ENCODE measurements at regions not wholly inside any gene's neighbourhood (a gene's known extent, or its start where the extent isn't known, plus 50 kb on each side); places are given as distances from the start of the nearest gene placed in this dataset.

DNA sequence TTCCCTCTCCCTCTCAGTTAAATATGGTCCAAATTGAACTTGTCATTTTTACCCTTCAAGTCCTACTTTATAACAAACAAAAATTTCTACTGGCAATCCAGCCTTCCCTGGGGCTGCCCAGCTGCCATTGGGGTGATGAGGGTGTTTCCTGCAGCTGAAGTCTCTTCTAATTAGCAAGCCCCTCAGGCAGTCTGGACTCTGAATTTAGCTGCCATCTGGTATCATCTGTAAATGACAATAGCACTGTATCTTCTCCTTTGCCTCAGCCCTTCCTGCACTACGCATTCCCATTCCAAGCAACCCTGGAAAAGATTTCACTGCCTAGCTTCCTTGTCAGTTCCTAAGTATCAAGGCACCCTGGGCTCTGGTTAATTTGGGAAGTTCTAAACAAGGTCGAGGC, 331.1 kb upstream of the KLF12 start:
- H3K9me3 ChIP-seq = no peaks in the 10 kb centered on the region
- no peak overlapping the region for H3K27ac ChIP-seq
- TF ChIP-seq, protein P1, sequence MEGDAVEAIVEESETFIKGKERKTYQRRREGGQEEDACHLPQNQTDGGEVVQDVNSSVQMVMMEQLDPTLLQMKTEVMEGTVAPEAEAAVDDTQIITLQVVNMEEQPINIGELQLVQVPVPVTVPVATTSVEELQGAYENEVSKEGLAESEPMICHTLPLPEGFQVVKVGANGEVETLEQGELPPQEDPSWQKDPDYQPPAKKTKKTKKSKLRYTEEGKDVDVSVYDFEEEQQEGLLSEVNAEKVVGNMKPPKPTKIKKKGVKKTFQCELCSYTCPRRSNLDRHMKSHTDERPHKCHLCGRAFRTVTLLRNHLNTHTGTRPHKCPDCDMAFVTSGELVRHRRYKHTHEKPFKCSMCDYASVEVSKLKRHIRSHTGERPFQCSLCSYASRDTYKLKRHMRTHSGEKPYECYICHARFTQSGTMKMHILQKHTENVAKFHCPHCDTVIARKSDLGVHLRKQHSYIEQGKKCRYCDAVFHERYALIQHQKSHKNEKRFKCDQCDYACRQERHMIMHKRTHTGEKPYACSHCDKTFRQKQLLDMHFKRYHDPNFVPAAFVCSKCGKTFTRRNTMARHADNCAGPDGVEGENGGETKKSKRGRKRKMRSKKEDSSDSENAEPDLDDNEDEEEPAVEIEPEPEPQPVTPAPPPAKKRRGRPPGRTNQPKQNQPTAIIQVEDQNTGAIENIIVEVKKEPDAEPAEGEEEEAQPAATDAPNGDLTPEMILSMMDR (IDR thresholded peaks at IDR 0.05) = no peak
- no peaks in the 10 kb centered on the region for H3K27me3 ChIP-seq
- no peaks in the 10 kb centered on the region for H3K4me1 ChIP-seq (ENCODE audit: control insufficient read depth in 1 of 2, insufficient read depth in 1 of 2, low read depth in 1 of 2, low read length in 1 of 2)
- no peaks in the 10 kb centered on the region for H3K36me3 ChIP-seq
- no peak overlapping the region for H3K4me3 ChIP-seq (ENCODE audit: low read depth in 1 of 2, low read length in 1 of 2)

DNA sequence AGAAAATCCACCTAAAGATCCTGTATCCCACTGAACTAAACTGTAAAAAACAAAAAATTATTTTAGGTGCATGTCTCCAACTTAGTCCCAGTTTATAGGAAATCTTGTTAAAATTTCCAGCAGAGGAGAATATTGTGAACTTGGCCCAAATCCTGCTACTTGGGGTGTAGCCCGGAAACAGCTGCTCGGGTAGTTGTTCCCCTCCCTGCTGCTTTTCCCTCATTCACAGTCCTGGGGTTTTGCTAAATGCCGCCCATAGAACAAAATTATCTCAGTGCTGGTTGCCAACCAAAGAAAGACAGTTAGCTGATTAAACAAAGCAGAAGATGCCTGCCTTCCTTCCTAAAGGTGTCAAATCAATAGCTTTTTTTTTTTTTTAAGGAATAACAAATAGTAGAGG, 330.5 kb upstream of the KLF12 start:
- Histone ChIP-seq H3K27ac (no peak overlapping the region), H3K27me3 (no peaks in the 10 kb centered on the region), H3K9me3 (no peaks in the 10 kb centered on the region), H3K4me3 (ENCODE audit: low read depth in 1 of 2, low read length in 1 of 2) (no peak overlapping the region), H3K36me3 (no peaks in the 10 kb centered on the region), H3K4me1 (ENCODE audit: control insufficient read depth in 1 of 2, insufficient read depth in 1 of 2, low read depth in 1 of 2, low read length in 1 of 2) (no peaks in the 10 kb centered on the region)
- TF ChIP-seq, protein P1 (IDR thresholded peaks at IDR 0.05) = no peak

DNA sequence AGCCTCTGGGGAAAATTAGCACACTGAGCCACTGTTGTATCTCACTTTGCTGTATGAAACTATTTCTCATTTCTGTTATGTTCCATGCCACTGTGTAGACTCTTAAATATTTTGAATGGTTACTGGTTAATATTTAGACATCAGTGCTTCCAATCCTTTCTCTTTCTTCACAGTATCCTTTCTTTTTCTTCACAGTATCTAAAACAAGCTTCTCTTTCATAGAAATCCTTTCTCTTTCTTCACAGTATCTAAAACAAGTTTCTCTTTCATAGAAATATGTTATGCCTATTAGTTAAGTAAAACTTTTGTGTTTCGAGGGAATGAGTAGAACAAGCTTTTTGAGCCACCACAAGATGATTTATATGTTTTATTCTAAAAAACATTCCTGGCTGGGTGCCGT, 326.8 kb upstream of the KLF12 start:
- TF ChIP-seq, protein P1 (IDR thresholded peaks at IDR 0.05) = no peak
- Histone ChIP-seq H3K27ac (no peak overlapping the region), H3K4me3 (ENCODE audit: low read depth in 1 of 2, low read length in 1 of 2) (no peak overlapping the region), H3K36me3 (no peaks in the 10 kb centered on the region), H3K9me3 (no peaks in the 10 kb centered on the region), H3K4me1 (ENCODE audit: control insufficient read depth in 1 of 2, insufficient read depth in 1 of 2, low read depth in 1 of 2, low read length in 1 of 2) (no peaks in the 10 kb centered on the region), H3K27me3 (no peaks in the 10 kb centered on the region)

DNA sequence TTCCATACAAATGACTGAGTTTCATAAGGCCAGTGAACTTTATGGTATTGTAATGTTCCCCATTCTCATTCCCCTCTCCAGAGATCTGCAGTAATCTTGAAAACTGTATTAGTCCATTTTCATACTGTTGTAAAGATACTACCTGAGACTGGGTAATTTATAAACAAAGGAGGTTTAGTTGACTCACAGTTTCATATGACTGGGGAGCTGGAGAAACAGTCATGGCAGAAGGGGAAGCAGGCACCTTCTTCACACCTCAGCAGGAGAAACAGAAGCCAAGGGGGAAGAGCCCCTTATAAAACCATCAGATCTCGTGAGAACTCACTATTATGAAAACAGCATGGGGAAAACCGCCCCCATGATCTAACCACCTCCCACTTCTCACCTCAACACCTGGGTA, 318.7 kb upstream of the KLF12 start:
- H3K36me3 ChIP-seq = no peaks in the 10 kb centered on the region
- no peaks in the 10 kb centered on the region for H3K27me3 ChIP-seq
- no peaks in the 10 kb centered on the region for H3K9me3 ChIP-seq
- TF ChIP-seq, protein P1 (IDR thresholded peaks at IDR 0.05) = no peak
- no peak overlapping the region for H3K27ac ChIP-seq
- H3K4me3 ChIP-seq (ENCODE audit: low read depth in 1 of 2, low read length in 1 of 2) = no peak overlapping the region
- H3K4me1 ChIP-seq (ENCODE audit: control insufficient read depth in 1 of 2, insufficient read depth in 1 of 2, low read depth in 1 of 2, low read length in 1 of 2) = no peaks in the 10 kb centered on the region

DNA sequence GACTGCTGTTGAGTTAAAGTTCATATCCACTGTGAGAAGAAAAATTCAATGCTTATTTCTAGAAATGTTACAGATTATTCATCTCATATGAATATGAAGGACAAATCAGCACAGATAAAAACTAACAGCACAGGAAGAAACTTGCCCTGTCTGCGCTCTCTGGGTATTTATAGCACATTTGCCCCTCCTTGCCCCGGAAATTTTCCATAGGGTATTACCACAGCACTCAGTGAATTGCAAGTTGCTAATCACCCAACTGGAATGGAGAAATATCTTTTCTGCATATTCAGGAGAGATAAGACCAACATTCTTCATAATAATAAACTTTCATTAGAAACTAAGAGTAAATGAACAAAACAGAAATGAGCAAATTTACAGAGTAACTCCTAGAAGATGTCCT, 318.0 kb upstream of the KLF12 start:
- Histone ChIP-seq H3K36me3 (no peaks in the 10 kb centered on the region), H3K9me3 (no peaks in the 10 kb centered on the region), H3K27ac (no peak overlapping the region), H3K4me3 (ENCODE audit: low read depth in 1 of 2, low read length in 1 of 2) (no peak overlapping the region), H3K27me3 (no peaks in the 10 kb centered on the region), H3K4me1 (ENCODE audit: control insufficient read depth in 1 of 2, insufficient read depth in 1 of 2, low read depth in 1 of 2, low read length in 1 of 2) (no peaks in the 10 kb centered on the region)
- TF ChIP-seq, protein P1 (IDR thresholded peaks at IDR 0.05) = no peak

DNA sequence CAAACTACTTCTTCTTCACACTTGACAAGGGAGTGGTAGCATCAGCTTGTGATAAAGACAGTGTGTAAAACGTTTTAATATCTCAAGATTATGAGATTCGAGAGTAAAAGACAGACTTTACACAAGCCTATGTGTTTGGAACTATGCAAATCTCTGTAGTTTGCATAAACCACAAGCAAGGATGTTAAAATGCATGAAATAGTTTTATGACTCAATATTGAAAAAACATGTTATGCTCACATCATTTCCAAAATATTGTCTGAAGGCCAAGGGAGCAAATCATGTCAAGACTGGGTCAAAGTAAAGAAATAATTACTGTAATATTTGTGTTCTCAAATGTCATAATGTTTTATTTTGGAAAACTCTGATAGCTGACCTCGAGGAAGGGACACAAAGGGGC, 316.8 kb upstream of the KLF12 start:
- Histone ChIP-seq H3K36me3 (no peaks in the 10 kb centered on the region), H3K27me3 (no peaks in the 10 kb centered on the region), H3K27ac (no peak overlapping the region), H3K4me3 (ENCODE audit: low read depth in 1 of 2, low read length in 1 of 2) (no peak overlapping the region), H3K9me3 (no peaks in the 10 kb centered on the region), H3K4me1 (ENCODE audit: control insufficient read depth in 1 of 2, insufficient read depth in 1 of 2, low read depth in 1 of 2, low read length in 1 of 2) (no peaks in the 10 kb centered on the region)
- TF ChIP-seq, protein P1 (IDR thresholded peaks at IDR 0.05) = no peak
